ENCODE measurements at regions not wholly inside any gene's neighbourhood (a gene's known extent, or its start where the extent isn't known, plus 50 kb on each side); places are given as distances from the start of the nearest gene placed in this dataset.
"Not testable (repeated sequence)": the region's sequence is repeated elsewhere in the genome, so short reads cannot be mapped to it uniquely, and the experiment has no call there.

DNA sequence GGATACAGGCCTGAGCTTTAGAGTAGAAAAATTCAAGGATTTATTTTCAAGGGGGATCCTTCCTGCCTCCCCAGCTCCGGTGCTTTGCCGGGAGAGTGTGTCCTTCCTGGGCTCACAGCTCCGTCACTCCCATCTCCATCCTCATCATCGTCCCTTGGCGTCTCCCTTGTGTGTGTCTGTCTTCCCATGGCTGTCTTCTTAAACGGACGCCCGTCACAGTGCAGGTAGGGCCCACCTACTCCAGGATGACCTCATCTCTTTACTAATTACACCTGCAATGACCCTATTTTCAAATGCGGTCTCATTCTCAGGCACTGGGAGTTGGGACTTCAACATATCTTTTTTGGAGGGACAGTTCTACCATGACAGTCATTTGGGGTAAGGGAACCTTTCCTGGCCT is 320.3 kb upstream of the C1orf174 start:
- DNase-seq (ENCODE audit: extremely low spot score), result no peak
- ChIA-PET POLR2A (no interaction called here), CTCF (no interaction called here)
- no peak for TF ChIP-seq NFRKB (IDR thresholded peaks at IDR 0.05)
- no peak for TF ChIP-seq ARNT (IDR thresholded peaks at IDR 0.05)
- no peak for TF ChIP-seq ZNF384 (IDR thresholded peaks at IDR 0.05)
- TF ChIP-seq TARDBP (IDR thresholded peaks at IDR 0.05), result no peak
- TF ChIP-seq, protein P1, sequence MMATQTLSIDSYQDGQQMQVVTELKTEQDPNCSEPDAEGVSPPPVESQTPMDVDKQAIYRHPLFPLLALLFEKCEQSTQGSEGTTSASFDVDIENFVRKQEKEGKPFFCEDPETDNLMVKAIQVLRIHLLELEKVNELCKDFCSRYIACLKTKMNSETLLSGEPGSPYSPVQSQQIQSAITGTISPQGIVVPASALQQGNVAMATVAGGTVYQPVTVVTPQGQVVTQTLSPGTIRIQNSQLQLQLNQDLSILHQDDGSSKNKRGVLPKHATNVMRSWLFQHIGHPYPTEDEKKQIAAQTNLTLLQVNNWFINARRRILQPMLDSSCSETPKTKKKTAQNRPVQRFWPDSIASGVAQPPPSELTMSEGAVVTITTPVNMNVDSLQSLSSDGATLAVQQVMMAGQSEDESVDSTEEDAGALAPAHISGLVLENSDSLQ (IDR thresholded peaks at IDR 0.05), result no peak
- no peak for TF ChIP-seq SP1 (IDR thresholded peaks at IDR 0.05)
- TF ChIP-seq L3MBTL2 (conservative IDR thresholded peaks at IDR 0.05), result no peak
- no peak for TF ChIP-seq BHLHE40 (IDR thresholded peaks at IDR 0.05; ENCODE audit: borderline replicate concordance)
- TF ChIP-seq FOXA1 (IDR thresholded peaks at IDR 0.05), result no peak
- TF ChIP-seq ELF4 (IDR thresholded peaks at IDR 0.05), result no peak
- TF ChIP-seq HDGF (IDR thresholded peaks at IDR 0.05; ENCODE audit: borderline replicate concordance), result no peak
- TF ChIP-seq SUZ12 (IDR thresholded peaks at IDR 0.05), result no peak
- no peak for TF ChIP-seq FOXM1 (IDR thresholded peaks at IDR 0.05; ENCODE audit: borderline replicate concordance)
- TF ChIP-seq LEF1 (IDR thresholded peaks at IDR 0.05; ENCODE audit: borderline replicate concordance), result no peak
- TF ChIP-seq CTBP1 (IDR thresholded peaks at IDR 0.05; ENCODE audit: borderline replicate concordance), result no peak
- no peak for TF ChIP-seq FOXK2 (IDR thresholded peaks at IDR 0.05)

DNA sequence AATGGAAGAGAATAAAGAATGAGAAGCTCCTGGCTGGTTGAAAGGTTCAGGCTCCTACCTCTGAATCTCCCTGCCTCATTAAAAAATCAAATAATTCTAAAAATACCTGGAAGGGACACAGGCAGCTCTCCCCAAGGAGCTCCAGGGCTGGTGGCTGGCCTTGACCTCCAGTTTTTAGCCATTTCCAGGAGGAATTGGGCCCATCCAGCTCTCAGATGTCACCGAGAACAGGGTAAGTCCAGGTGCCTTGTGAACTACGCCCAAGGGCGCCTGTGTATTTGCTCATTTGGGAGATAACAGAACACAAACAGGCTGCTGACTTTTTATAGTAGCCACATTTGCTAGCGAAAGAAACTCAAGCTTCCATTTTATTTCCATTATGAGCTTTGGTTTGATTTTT is 321.0 kb upstream of the C1orf174 start:
- no peak for DNase-seq (ENCODE audit: extremely low spot score)
- ChIA-PET POLR2A (no interaction called here), CTCF (no interaction called here)
- no peak for TF ChIP-seq ARNT (IDR thresholded peaks at IDR 0.05)
- TF ChIP-seq L3MBTL2 (conservative IDR thresholded peaks at IDR 0.05), result no peak

DNA sequence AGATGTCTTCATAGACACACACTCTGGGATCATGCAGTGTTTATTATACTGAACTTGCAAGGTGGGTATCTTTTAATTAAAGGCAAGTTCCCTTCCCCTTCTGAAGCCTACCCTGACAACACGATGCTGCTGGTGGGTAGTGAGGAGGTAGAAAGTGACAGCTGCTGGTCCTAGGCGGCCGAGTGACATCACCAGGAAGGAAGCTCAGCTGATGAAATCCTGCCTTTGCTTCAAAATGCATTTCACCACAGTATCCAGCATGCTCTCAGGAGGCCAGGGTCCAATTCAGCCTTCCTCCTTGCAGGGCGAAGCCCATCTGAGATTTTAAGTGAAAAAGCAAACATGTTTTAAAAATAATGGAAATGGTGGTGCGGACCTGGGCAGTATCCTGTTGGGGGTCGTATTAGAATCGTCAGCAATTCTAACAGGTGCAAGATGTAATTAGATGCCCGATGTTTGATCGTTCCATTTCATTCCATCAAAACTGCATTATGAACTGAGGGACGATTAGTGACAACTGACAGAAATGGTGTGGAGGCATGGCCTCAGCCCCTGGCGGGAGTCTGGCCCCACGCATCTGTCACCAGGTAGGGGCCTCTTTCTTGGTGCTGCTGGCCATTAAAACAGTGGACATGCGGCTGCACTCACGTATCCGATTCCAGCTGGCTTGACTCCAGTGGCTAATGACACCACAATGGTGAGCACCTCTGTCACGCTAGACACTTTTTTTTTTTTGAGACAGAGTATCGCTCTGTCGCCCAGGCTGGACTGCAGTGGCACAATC is 324.8 kb upstream of the C1orf174 start:
- CTCF ChIA-PET, result no interaction called here
- TF ChIP-seq LEF1 (IDR thresholded peaks at IDR 0.05; ENCODE audit: borderline replicate concordance), result no peak
- TF ChIP-seq, protein P1 (IDR thresholded peaks at IDR 0.05), result no peak
- no peak for TF ChIP-seq SUZ12 (IDR thresholded peaks at IDR 0.05)
- no peak for TF ChIP-seq FOXA1 (IDR thresholded peaks at IDR 0.05)
- TF ChIP-seq FOXM1 (IDR thresholded peaks at IDR 0.05; ENCODE audit: borderline replicate concordance), result no peak
- no peak for TF ChIP-seq L3MBTL2 (conservative IDR thresholded peaks at IDR 0.05)
- no peak for TF ChIP-seq ARNT (IDR thresholded peaks at IDR 0.05)
- TF ChIP-seq ZNF384 (IDR thresholded peaks at IDR 0.05), result no peak
- TF ChIP-seq TARDBP (IDR thresholded peaks at IDR 0.05), result no peak
- TF ChIP-seq ELF4 (IDR thresholded peaks at IDR 0.05), result no peak
- no peak for TF ChIP-seq CTBP1 (IDR thresholded peaks at IDR 0.05; ENCODE audit: borderline replicate concordance)
- no peak for TF ChIP-seq BHLHE40 (IDR thresholded peaks at IDR 0.05; ENCODE audit: borderline replicate concordance)
- no peak for DNase-seq (ENCODE audit: extremely low spot score)
- POLR2A ChIA-PET, result no interaction called here

DNA sequence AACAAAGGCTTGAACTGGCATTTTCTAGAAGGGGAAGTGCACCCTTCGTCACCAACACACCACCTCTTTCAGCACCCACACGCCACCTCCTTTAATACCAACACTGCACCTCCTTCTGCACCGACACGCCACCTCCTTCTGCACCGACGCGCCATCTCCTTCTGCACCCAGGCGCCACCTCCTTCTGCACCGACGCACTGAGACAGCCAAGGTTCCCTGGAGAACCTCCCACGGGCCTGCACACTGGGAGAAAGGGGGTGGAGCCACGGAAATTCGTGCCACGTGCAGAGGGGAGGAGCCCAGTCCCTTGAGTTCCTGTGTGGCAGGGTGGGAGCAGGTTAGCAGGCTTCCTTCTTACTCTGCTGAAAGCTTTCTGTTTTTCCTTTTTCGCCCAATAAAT is 327.9 kb upstream of the C1orf174 start:
- DNase-seq (ENCODE audit: extremely low spot score), result no peak
- CTCF ChIA-PET, result no interaction called here
- no peak for TF ChIP-seq TARDBP (IDR thresholded peaks at IDR 0.05)
- no peak for TF ChIP-seq NFRKB (IDR thresholded peaks at IDR 0.05)
- TF ChIP-seq ELF4 (IDR thresholded peaks at IDR 0.05), result no peak
- no peak for TF ChIP-seq LEF1 (IDR thresholded peaks at IDR 0.05; ENCODE audit: borderline replicate concordance)
- TF ChIP-seq SUZ12 (IDR thresholded peaks at IDR 0.05), result no peak
- no peak for TF ChIP-seq SP1 (IDR thresholded peaks at IDR 0.05)
- POLR2A ChIA-PET, result no interaction called here

DNA sequence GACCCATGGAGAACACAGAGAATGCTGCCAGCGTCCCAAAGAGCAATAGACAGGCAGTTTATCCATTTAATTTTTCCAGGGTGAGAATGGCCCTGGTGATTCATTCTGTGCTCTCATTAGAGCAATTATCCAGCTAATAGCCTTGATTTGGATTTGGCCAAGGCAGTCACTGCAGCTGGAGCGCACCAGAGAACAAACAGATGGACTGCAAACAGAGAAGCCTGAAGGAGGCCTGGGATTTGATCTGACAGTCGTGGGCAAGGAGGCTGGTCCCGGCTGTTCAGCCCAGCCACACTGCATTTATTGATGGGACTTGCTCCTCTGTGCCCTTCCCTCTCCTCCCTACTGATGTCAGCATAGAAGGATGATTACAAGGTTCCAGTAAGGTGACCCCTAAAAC is 353.9 kb upstream of the C1orf174 start:
- CTCF ChIA-PET, result no interaction called here
- DNase-seq (ENCODE audit: extremely low spot score), result no peak
- POLR2A ChIA-PET, result no interaction called here
- no peak for TF ChIP-seq FOXA1 (IDR thresholded peaks at IDR 0.05)
- TF ChIP-seq ELF4 (IDR thresholded peaks at IDR 0.05), result no peak
- no peak for TF ChIP-seq TARDBP (IDR thresholded peaks at IDR 0.05)
- TF ChIP-seq FOXK2 (IDR thresholded peaks at IDR 0.05), result no peak
- TF ChIP-seq ARNT (IDR thresholded peaks at IDR 0.05), result no peak
- TF ChIP-seq ZNF384 (IDR thresholded peaks at IDR 0.05), result no peak
- TF ChIP-seq, protein P1 (IDR thresholded peaks at IDR 0.05), result no peak
- no peak for TF ChIP-seq CTBP1 (IDR thresholded peaks at IDR 0.05; ENCODE audit: borderline replicate concordance)
- no peak for TF ChIP-seq LEF1 (IDR thresholded peaks at IDR 0.05; ENCODE audit: borderline replicate concordance)
- no peak for TF ChIP-seq FOXM1 (IDR thresholded peaks at IDR 0.05; ENCODE audit: borderline replicate concordance)
- no peak for TF ChIP-seq BHLHE40 (IDR thresholded peaks at IDR 0.05; ENCODE audit: borderline replicate concordance)
- TF ChIP-seq NFRKB (IDR thresholded peaks at IDR 0.05), result no peak
- TF ChIP-seq SP1 (IDR thresholded peaks at IDR 0.05), result no peak
- no peak for TF ChIP-seq SUZ12 (IDR thresholded peaks at IDR 0.05)
- no peak for TF ChIP-seq HDGF (IDR thresholded peaks at IDR 0.05; ENCODE audit: borderline replicate concordance)
- no peak for TF ChIP-seq L3MBTL2 (conservative IDR thresholded peaks at IDR 0.05)

DNA sequence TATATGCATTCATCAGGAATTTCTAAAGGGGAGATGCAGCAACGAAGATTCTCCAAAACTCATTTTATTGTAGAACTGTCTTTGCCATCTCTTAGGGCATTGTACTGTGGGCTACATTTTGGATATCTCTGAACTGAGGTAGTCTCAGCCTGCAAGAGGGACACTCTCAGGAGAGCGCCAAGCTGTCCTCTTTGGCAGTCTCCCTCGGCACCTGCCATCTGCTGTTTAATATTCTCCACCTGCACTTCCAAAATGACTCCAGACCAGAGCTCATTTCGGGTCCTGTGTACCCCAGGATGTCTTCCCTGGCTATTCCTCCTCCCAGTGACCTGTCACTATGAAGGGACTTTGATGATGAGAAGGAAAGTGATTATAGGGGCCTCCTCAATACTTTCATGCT is 356.3 kb upstream of the C1orf174 start:
- TF ChIP-seq ARNT (IDR thresholded peaks at IDR 0.05), result no peak
- TF ChIP-seq, protein P1 (IDR thresholded peaks at IDR 0.05), result no peak
- no peak for TF ChIP-seq FOXA1 (IDR thresholded peaks at IDR 0.05)
- TF ChIP-seq SP1 (IDR thresholded peaks at IDR 0.05), result no peak
- TF ChIP-seq SUZ12 (IDR thresholded peaks at IDR 0.05), result no peak
- TF ChIP-seq ELF4 (IDR thresholded peaks at IDR 0.05), result no peak
- no peak for TF ChIP-seq HDGF (IDR thresholded peaks at IDR 0.05; ENCODE audit: borderline replicate concordance)
- no peak for TF ChIP-seq TARDBP (IDR thresholded peaks at IDR 0.05)
- CTCF ChIA-PET, result no interaction called here
- POLR2A ChIA-PET, result no interaction called here
- no peak for DNase-seq (ENCODE audit: extremely low spot score)

DNA sequence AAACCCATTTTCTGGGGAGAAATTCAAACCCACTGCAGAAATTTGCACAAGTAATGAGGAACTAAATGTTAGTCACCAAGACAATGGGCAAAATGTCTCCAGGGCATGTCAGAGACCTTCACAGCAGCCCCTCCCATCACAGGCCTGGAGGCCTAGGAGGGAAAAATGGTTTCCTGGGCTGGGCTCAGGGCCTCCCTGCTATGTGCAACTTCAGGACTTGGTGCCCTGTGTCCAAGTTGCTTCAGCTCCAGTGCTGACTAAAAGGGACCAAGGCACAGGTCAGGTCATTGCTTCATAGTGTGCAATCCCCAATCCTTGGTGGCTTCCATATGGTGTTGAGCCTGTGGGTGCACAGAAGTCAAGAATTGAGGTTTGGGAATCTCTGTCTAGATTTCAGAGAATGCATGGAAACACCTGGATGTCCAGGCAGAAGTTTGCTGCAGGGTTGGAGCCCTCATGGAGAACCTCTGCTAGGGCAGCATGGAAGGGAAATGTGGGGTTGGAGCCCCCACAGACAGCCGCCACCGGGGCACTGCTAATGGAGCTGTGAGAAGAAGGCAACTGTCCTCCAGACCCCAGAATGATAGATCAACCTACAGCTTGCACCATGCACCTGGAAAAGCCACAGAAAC is 358.2 kb upstream of the C1orf174 start:
- CTCF ChIA-PET; POLR2A ChIA-PET; DNase-seq (ENCODE audit: extremely low spot score): not testable (repeated sequence)
